ENCODE measurements at regions not wholly inside any gene's neighbourhood (a gene's known extent, or its start where the extent isn't known, plus 50 kb on each side); places are given as distances from the start of the nearest gene placed in this dataset.

DNA sequence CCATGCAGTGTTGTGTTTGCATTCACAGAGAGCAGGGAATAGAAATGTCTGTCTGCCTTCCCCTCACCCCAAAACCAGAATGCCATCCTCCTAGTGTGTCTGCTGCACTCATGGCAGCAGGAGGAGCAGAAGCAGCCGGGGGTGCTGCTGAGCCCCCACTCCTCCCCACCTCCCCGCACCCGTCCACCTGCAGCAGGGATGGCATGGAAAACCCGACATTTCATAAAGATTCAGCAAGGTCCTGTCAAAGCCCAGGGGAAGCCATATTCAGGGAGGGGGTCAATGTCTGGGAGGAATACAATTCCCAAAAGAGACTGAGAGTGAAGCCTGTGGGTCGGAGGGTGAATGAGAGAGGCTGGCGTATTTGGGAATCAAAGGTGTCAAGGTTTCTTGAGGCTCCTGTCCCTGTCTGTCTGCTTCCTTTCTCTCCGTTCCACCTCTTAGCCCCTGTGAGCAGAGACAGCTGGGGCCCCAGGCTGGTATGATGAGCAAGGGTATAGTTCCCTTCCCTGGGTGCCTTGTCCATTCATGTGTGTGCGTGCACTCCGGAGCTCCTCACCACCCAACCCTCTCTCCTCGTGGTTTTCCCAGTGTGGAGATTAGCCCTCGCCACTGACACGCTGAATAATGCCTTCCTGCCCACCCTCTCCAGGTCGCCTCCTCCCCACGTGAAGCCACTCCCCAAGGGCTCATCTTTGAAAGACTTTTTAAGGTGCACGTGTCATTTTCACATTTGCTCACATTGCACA, 133.5 kb upstream of the ZNF236 start:
- no peak for TF ChIP-seq SUZ12 (IDR thresholded peaks at IDR 0.05)
- no peak for TF ChIP-seq SP1 (IDR thresholded peaks at IDR 0.05)
- TF ChIP-seq NFRKB (IDR thresholded peaks at IDR 0.05), result no peak
- no peak for TF ChIP-seq FOXA1 (IDR thresholded peaks at IDR 0.05)
- no peak for TF ChIP-seq TARDBP (IDR thresholded peaks at IDR 0.05)
- TF ChIP-seq HDGF (IDR thresholded peaks at IDR 0.05; ENCODE audit: borderline replicate concordance), result no peak
- no peak for TF ChIP-seq ARNT (IDR thresholded peaks at IDR 0.05)
- TF ChIP-seq ZNF384 (IDR thresholded peaks at IDR 0.05), result no peak
- no peak for TF ChIP-seq FOXM1 (IDR thresholded peaks at IDR 0.05; ENCODE audit: borderline replicate concordance)
- TF ChIP-seq ELF4 (IDR thresholded peaks at IDR 0.05), result no peak
- TF ChIP-seq LEF1 (IDR thresholded peaks at IDR 0.05; ENCODE audit: borderline replicate concordance), result no peak
- no peak for TF ChIP-seq BHLHE40 (IDR thresholded peaks at IDR 0.05; ENCODE audit: borderline replicate concordance)
